HG03439 (cell line): ENCODE measurements at regions not wholly inside any gene's neighbourhood (a gene's known extent, or its start where the extent isn't known, plus 50 kb on each side); places are given as distances from the start of the nearest gene placed in this dataset.

ENCODE experiments used
- ATAC-seq: cut with Tn5 transposase; IDR thresholded peaks from one replicate; pipeline ENCODE4 v1.9.1; 2021; ENCODE audit warnings: mild to moderate bottlenecking, moderate library complexity; ENCODE audit not compliant: unreplicated experiment

DNA sequence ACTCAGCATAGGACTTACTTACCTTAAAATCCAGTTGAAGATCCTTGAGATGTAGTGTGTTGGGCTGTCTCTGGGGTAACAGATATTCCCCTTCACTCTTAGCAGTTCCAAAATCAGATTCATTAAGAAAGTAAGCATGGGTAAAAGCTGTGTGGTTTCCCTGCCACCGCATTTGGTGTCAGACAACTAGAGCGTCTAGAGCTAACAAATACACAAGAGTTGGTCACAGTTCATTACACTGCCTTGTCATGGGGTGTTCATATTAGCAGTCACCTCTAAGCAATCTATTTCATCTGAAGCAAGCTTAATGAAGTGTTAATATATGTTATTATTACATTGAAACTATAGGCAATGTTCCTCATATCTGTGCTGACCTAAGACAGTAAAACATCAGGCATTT, 342.8 kb downstream of the PPARGC1A start:
- no peak for ATAC-seq

DNA sequence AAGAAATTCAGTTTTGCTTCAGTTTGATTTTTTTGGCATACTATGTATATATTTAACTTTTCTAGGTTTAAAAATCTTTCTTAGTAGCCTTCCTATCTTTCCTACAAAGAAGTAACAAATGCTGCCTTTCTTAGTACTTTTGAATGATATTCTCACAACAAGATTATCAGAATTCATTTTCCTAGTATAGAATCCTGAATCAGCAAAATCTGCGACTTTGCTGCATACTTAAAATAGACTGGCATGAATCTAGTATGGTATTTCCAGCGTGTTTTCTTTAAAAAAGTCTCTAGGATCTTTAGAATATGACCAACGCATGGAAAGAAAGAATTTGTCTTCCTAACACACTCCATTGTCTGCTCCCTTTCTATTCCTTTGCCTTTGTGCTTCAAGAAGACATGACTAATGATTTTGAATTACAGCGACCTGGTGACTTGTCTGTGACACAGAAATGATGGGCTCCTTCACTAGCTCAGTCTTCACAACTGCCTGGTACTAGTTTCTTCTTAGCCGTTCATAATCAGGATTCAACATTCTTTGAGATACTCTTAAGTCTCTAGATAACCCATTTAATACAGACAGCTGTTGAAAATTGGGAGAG, 349.8 kb downstream of the PPARGC1A start:
- no peak for ATAC-seq

DNA sequence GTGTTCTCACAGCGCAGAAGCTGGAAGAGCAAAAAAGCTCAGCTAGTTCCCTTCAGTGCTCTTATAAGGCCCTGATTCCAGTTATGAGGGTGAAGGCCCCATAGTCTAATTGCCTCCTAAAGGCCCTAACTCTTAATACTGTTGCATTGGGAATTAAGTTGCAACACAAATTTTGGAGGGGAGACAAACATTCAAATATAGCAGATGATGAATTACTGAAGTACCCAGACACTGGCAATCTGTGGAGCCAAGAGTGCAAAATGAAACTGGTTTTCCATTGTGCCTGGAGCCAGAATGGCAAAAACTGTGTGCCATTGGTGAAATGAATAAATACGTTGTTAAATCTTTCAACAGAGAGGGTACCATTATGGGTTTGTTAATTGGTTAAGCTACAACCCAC, 356.0 kb downstream of the PPARGC1A start:
- no peak for ATAC-seq

DNA sequence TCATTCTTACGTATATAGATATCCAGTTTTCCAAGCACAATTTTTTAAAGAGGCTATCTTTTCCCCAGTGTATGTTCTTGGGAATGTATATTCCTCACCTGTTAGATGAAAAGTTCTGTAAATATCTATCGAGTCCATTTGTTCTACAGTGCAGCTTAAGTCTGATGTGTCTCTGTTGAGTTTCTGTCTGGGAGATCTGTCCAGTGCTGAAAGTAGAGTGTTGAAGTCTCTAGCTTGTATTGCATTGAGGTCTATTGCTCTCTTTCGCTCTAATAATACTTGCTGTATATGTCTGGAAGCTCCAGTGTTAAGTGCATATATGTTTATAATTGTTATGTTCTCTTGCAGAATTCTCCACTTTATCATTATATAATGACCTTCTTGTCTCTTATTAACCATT, 373.1 kb downstream of the PPARGC1A start:
- no peak for ATAC-seq

DNA sequence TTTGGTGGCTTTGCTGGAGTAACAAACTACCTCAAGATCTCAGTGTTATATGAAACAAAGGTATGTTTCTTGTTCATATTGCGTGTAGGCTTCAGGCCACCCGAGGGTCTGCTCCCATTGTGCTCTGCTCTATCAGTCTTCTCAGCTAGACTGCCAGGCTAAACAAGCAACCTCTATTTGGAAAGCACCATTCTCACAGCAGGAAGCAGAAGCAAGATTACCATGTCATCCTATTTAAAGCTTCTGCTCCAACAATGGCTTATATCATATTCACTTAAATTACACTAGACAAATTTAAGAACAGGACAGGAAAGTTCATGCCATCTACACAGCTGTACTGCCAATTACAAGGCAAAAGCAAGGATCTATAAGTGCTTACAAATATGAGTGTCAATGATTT, 385.8 kb downstream of the PPARGC1A start:
- ATAC-seq: no peak

DNA sequence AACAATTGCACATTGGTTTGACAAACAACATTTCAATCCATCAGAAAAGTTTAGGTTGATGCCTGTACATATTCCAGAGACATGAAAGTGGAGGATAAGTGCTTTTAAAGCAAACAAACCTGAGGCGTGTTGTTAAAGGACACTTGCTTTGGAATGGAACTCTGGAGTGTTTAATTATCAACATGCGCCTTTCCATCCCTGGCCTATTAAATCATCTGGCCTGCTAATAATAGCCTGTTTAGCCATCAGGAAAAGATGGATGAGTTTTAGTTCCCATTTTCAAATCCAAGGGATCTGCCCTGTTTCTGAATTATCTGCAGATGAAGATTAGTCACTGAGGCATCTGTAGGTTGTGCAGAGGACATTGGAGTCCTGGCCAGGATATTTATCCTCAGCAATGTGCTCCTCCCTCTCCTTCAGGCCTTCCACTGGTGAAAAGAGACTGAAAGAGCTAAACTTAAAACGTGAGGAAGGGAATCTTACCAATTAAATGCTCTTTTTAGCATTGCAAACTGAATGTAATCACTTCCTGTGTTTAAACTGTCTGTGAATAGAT, 388.9 kb downstream of the PPARGC1A start:
- ATAC-seq: no peak

DNA sequence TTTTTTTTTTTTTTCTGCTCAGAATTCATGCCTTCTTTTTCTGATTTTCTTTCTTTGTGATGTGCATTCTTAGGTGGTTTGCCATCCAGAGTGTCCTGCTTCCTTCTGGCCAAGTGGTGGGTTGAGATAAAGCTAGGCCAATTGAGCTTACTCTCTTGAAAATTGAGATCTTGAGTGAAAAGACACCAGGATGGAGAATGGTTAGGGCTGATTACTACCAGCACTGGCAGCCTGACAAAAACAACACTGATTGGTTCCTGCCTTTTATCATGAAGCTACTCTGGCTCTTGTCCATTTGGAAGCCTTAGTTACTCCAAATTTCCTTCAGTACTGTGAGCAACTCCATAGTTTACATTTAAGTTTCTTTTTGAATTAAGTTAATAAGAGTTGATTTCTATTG, 404.0 kb downstream of the PPARGC1A start:
- no peak for ATAC-seq

DNA sequence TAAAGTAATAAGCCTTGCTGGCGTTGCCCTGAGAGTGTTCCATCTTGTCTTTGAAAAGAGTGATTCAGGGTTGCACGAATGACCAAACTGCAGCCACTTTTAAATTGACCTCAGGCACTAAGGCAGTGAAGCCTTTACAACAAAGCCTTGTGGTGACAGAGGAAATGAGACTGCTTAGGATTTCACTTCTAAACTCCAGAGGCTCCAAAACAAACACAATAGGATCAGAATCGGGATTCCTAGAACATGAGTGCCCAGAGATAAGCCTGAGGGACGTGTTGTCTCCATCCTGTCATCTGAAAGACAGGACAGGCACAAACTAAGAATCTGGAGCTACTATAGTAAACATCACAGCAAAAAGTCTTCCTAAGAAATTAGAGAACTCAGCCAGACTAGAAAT, 405.2 kb downstream of the PPARGC1A start:
- ATAC-seq: no peak

DNA sequence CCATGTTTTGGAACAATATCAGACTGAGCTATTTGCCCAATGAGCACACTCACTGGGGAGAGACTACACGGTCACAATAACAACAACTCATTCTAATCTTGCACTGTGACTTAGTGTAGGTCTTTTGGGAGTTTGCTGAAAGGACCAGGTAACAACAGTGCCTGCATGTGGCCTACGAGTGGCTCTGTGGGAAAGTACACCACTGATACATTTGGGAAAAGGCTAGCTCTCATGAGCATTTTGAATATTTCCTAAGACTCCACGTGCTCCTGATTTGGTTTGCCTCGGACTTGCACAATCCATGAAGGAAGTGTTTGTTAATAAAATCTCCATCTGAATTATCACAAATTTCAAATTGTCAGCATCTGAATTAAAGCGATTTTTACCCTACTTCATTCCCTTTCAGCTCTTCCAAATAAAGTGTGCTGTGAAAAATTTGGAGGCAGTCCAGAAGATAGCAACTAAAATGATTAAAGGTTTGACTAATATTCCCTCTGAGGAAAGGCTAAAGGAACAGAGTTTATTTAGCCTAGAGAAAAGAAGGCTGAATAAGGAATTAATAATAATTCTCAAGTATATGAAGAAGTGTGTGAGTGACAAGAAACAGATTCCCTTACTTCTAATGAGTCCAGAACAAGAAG, 406.4 kb downstream of the PPARGC1A start:
- ATAC-seq: no peak

DNA sequence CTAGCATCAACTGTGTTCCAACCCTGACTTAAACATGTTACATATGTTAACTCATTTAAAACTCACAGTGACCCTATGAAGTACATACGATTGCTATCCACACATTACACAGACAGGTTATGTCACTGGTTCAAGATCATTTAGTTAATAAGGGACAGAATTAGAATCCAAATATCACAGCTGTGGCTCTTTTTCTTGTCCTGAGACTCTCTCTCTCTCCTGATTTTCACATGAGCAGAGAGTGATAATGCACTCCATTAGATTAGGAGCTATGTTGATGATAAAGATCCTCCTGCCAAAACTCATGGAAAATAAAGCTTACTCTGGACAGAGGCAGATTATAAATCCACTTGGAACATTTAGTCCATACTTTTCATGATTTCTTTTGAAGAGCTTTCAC, 408.3 kb downstream of the PPARGC1A start:
- ATAC-seq: no peak

DNA sequence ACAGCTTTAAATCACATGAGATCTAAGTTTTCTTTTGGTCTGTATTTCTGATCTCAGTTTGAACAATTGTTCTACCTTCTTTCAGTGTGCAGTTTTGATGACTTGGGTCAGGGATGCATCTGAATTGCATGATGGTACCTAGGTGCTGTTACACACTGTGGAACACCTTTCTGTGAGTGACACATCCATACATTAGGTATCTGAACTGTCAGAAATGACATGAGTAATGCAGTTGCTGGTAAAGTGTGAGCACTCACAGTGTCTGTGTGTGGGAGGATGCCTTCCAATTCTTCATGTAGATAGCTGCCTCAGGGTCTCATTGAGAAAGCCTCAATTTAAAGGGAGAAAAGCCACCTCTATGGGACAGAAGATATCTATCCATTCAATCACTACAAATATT, 411.9 kb downstream of the PPARGC1A start:
- ATAC-seq: no peak

DNA sequence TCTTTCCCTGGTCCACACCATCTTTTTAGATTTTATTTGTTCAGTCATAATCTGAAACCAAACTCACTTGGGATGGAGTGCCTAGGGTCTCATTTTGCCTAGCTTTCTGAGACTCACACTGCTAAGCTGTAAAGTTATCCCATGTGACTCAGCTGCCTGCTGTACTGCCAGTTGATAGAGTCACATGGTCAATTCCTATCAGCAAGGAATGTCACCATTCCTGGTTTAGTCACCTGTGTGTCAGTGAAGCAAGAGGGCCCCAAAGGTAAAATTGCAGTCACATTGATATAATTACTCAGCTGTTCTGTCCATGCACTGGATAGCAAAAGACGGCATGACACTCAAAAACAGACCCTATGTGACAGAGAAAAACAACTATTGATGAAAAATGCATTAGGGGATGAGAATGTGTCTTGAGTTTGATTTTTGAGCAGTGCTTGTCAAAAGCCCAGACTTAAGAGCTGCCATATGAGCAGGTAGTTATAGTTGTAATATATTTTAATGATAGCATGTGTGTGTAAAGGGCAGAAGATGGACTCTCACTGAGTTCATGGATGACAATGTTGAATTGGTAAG, 413.2 kb downstream of the PPARGC1A start:
- no peak for ATAC-seq

DNA sequence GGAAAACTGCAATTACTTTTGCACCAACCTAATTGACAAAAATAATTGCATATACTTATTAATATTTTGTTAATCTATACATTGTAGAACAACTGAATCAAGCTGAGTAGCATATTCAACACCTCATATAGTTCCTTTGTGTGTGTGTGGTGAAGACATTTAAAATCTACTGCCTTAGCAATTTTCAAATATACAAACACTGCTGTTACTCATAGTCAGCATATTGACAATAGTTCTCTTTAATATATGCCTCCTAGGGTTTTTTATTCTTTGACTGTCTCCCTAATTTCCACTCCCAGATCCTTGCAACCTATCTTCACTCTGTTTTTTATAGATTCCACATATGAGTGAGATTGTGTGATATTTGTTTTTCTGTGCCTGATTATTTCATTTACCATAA, 426.8 kb downstream of the PPARGC1A start:
- no peak for ATAC-seq

DNA sequence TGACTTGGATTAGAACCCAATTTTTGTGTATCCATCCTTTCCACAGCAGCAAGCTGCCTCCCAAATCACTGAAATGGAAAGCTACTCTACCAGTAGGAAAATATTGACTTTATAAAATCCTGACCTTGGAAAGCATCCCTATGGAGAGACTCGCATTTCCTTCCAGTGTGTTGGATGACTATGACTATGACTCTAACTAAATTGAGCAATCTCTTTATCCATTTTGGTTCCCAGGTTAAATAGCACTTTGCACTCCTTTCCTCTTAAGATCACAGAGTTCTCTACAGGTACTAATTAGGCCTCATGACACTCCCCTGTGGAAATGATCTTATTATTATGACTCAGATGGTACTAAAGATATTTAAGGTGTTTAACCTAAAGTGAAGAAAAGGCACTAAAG, 431.8 kb downstream of the PPARGC1A start:
- ATAC-seq: no peak

DNA sequence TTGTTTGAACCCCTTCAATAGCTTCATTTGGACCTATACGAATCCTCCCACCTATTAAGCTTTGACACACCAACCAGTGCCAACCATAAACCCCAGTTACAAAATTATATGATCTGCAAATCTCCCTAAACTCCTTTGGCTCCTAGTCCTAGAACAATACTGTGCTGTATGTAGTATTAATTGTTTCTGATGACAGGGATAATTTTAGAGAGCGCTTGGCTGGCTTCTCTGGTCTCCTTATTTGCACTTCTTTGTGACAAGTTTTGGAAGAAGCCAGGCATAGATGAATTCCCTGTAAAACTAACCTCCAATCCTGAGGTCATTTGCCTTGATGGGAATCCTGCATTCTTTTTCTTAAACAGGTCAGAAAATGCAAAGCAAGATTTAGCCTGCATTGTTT, 433.0 kb downstream of the PPARGC1A start:
- ATAC-seq: no peak

DNA sequence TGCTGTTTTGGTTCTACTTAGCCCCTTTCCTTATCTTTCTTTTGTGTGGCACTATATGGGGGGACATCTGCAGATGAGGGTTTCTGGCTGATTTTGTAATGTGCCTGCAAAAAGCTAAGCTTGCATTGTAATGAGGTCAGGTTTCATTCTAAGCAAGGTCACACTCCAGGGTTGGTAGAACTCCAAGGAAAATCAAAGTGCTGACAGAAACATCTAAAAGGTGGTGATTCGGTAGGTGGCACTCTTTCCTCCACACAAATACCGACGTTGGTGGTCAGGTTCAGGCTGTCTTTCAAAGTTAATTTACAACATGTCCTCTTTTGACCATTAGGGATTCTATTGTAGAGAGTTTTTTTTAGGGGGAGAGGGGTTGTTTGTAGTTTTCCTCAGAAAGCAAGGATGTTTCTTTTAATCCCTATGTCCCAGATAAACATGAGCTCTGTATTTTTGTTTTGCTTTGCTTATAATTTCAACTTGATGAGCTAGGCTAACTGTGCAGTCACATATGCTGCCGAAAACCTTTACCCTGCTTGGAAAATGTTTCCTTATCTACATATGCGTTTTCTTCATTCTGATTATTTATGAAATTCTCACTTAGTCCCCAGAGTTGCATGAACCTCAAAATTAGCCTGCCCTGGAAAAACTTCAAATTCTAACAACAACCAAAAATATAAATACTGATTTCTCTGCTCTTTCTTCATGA, 434.2 kb downstream of the PPARGC1A start:
- no peak for ATAC-seq

DNA sequence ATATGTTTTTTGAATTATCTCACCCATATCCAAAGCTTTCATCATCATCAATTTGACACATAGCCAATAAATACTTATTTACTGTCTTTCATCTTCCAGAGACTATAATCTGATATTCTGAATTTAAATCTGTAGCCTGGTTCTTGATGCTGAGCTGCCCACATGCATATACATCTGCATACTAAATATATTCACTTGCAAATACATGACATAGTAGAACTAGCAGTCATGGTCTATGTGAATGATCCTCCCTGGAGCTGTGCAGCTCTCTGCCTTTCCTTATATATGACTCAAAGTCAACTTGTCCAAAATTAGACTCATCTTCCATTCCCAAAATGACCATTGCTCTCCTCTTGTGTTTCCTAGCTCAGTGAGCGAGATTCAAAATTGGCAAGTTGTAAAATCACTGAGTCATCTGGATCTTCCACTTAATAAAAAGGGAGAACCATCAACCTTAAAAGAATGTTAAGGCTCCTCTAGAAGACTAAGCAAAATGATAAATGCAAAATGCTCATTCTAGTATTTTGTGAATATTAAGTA, 448.2 kb downstream of the PPARGC1A start:
- no peak for ATAC-seq

DNA sequence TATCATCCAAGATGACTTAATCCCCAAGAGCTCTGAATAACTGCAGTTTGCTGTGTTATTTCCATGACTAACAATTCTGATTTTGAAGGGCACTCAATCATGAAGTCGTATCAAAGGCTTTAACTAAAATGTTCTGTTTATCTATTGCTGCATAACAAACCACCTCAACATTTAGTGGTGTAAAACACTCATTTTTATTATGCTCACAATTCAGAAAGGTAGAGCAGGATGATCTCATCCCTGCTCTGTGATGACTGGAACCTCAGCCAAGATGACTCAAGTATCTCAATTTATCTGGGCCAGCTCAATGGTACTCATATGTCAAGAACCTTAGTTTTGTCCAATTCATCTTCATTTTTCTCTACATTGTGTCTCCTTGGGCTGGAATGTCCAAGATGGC, 451.1 kb downstream of the PPARGC1A start:
- no peak for ATAC-seq

DNA sequence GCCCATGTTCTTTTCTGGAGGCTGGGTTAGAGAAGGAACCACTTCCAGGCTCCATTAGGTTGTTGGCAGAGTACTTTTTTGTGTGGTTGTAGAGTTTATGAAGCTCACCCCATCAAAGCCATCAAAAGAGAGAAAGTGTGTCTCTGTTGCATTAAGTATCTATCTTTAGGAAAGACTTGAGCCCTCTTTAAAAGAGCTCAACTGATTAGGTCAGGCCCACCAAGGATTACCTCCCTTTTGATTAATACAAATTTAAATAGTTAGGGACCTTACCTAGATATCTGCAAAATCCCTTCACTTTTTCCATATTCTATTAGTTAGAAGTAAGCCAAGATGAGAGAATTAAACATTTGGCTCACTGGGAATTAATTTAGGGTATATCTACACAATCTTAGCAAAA, 460.4 kb downstream of the PPARGC1A start:
- no peak for ATAC-seq

DNA sequence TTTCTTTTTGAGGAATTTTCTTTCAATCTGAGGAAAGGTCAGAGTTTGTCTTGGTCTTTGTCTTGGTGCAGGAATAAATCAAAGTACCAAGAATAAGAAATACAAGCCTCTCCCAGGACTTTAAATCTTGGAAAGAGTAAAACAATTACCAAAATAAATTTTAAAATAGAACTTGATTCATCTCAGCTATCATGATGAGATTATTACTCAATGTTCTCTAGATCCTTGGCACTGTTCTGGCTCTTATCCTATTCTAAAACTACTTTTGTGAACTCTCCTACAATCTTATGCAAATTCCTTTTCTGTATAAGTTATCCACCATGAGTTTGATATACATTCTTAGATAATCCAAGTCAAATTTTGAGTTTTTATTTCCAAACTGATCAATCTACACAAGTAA, 464.3 kb downstream of the PPARGC1A start:
- no peak for ATAC-seq

DNA sequence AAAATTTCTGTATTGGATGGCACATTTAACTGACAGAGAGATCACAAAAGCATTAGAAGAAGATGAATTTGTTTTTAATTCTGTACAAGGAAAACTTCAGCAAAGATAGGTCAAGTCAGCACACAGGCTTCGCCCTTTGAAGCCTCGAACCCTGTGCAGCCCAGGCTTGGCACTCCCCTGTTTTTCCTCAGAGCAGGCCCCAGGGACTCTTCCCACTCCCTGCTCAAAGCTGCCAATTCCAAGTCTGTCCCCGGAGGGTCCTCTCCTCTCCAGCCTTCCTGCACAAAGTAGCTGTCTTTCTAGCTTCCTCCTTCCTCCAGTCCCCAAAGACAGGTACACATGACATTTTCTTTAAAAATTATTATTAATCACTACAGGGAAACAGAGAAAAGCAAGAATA, 466.3 kb downstream of the PPARGC1A start:
- no peak for ATAC-seq

DNA sequence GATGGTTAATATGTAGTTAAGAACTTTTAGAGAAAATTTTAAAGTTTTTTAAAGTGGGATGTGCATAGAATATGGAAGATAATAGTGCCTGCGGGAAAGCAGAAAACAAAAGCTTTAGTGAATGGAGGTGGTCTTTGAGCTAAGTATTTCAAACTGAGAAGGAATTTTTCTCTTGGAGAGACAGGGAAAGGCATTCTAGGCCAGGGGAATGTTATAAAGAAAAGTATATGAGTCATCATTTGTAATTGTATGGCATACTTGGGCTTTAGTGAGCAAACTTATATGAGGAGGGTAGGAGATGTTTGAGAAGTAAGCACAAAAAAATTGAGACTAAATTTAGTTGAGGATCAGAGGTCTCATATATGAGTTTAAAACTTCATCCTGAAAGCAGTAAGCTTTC, 467.0 kb downstream of the PPARGC1A start:
- ATAC-seq: no peak
